ENCODE measurements at regions not wholly inside any gene's neighbourhood (a gene's known extent, or its start where the extent isn't known, plus 50 kb on each side); places are given as distances from the start of the nearest gene placed in this dataset.

DNA sequence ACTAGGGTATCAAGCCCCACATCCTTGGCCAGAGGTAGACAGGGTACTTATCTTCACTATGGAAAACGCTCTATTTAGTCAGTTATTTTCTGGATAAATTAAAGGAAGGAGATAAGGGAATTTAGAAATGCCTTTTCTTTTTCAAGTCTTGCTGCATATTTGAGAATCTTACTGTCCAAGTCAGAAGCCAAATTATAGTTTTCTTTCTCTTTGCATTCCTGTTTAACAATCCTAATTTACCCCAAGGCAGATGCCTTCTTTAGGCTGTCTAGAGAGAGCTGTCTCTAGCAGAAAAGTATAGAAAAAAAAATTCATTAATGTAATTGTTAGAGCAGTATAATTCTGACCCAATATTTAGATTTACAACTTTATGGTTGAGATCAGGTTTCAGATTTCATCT lies 64.4 kb upstream of the TBC1D5 start:
- TF ChIP-seq POLR2A (IDR thresholded peaks at IDR 0.05), result no peak
- TF ChIP-seq, protein P1, sequence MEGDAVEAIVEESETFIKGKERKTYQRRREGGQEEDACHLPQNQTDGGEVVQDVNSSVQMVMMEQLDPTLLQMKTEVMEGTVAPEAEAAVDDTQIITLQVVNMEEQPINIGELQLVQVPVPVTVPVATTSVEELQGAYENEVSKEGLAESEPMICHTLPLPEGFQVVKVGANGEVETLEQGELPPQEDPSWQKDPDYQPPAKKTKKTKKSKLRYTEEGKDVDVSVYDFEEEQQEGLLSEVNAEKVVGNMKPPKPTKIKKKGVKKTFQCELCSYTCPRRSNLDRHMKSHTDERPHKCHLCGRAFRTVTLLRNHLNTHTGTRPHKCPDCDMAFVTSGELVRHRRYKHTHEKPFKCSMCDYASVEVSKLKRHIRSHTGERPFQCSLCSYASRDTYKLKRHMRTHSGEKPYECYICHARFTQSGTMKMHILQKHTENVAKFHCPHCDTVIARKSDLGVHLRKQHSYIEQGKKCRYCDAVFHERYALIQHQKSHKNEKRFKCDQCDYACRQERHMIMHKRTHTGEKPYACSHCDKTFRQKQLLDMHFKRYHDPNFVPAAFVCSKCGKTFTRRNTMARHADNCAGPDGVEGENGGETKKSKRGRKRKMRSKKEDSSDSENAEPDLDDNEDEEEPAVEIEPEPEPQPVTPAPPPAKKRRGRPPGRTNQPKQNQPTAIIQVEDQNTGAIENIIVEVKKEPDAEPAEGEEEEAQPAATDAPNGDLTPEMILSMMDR (IDR thresholded peaks at IDR 0.05 in 4 of 5, conservative IDR thresholded peaks at IDR 0.05 in 1 of 5), result no peak
